Sigmoid colon (tissue), 3 donors: ENCODE measurements at regions not wholly inside any gene's neighbourhood (a gene's known extent, or its start where the extent isn't known, plus 50 kb on each side); places are given as distances from the start of the nearest gene placed in this dataset.

Source experiments
- CTCF ChIP-seq, 4 experiments: fragments of 450-650 bp in 3 of 4; fragments of 200-600 bp in 1 of 4; IDR thresholded peaks; one replicate each; pipeline ENCODE4 v1.5.1; 2016 to 2019; ENCODE audit warnings: antibody characterized with exemption in 4 of 4, mild to moderate bottlenecking in 3 of 4, moderate library complexity in 2 of 4
- POLR2A ChIP-seq, 2 donors: fragments of 450-650 bp; IDR thresholded peaks; one replicate each; pipeline ENCODE4 v1.6.1; 2016; ENCODE audit warnings: antibody characterized with exemption in 2 of 2, mild to moderate bottlenecking in 2 of 2, moderate library complexity in 2 of 2

- TF ChIP-seq POLR2A (IDR thresholded peaks at IDR 0.05) (no peak), CTCF (IDR thresholded peaks at IDR 0.05) (no peak)
Measured at GRCh38 chr2:59969161-59969560, 584.3 kb downstream of the BCL11A start.
